ENCODE measurements at regions not wholly inside any gene's neighbourhood (a gene's known extent, or its start where the extent isn't known, plus 50 kb on each side); places are given as distances from the start of the nearest gene placed in this dataset.
"Not testable (repeated sequence)": the region's sequence is repeated elsewhere in the genome, so short reads cannot be mapped to it uniquely, and the experiment has no call there.

- no peak for TF ChIP-seq TCF4 (CRISPR knock-in tag; IDR thresholded peaks at IDR 0.05; ENCODE audit: borderline replicate concordance)
- no peak for TF ChIP-seq PATZ1 (CRISPR knock-in tag; IDR thresholded peaks at IDR 0.05; ENCODE audit: borderline replicate concordance)
- TF ChIP-seq, protein P1, sequence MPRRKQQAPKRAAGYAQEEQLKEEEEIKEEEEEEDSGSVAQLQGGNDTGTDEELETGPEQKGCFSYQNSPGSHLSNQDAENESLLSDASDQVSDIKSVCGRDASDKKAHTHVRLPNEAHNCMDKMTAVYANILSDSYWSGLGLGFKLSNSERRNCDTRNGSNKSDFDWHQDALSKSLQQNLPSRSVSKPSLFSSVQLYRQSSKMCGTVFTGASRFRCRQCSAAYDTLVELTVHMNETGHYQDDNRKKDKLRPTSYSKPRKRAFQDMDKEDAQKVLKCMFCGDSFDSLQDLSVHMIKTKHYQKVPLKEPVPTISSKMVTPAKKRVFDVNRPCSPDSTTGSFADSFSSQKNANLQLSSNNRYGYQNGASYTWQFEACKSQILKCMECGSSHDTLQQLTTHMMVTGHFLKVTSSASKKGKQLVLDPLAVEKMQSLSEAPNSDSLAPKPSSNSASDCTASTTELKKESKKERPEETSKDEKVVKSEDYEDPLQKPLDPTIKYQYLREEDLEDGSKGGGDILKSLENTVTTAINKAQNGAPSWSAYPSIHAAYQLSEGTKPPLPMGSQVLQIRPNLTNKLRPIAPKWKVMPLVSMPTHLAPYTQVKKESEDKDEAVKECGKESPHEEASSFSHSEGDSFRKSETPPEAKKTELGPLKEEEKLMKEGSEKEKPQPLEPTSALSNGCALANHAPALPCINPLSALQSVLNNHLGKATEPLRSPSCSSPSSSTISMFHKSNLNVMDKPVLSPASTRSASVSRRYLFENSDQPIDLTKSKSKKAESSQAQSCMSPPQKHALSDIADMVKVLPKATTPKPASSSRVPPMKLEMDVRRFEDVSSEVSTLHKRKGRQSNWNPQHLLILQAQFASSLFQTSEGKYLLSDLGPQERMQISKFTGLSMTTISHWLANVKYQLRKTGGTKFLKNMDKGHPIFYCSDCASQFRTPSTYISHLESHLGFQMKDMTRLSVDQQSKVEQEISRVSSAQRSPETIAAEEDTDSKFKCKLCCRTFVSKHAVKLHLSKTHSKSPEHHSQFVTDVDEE (CRISPR knock-in tag; IDR thresholded peaks at IDR 0.05) = no peak
- TF ChIP-seq ZFP30 (CRISPR knock-in tag; IDR thresholded peaks at IDR 0.05) = no peak
- TF ChIP-seq ZFP3 (CRISPR knock-in tag; IDR thresholded peaks at IDR 0.05) = no peak
- TF ChIP-seq ZNF8 (CRISPR knock-in tag; IDR thresholded peaks at IDR 0.05) = no peak
- no peak for ATAC-seq
These were observed 1099.9 kb downstream of the TBC1D22A start for GRCh38 chr22:47862394-47862793.

DNA sequence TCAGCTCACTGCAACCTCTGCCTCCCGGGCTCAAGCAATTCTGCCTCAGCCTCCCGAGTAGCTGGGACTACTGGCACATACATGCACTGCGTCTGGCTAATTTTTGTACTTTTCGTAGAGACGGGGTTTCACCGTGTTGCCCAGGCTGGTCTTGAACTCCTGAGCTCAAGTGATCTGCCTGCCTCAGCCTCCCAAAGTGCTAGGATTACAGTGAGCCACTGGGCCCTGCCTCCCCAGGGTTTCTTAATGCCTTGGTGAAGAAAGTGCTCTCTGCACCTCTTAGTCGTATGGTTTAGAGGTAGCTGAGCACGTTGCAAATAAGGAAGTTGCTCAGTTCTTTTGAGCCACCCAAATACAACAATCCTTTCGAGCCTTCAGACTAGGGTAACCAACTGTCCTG, 1098.5 kb downstream of the TBC1D22A start:
- not testable (repeated sequence) for ATAC-seq

DNA sequence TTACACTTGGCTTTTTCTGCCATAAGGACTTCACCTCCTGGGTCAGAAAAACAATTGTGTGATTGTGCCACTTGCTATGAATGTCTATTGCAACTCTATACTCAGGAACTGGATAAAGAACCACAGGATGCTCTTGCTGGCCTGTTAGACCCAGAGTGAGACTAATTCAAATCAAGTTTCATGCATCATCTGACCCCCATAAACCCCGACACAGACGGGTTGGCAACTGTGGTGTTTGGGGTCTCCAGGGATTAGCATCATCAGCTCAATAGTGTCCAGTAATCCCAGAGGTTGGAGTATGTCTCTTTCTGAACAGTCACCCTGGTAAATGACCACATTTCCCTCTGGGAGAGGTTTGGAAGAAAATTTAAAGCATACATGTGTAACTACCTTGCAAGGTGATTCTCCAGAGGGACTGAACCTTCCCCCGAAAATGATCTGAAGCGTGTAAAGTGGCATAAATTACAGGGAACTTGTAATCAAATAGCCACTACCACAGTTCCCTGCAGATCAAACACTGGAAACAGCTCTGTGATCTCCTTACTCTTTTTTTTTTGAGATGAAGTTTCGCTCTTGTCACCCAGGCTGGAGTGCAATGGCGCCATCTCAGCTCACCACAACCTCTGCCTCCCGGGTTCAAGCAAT, 1097.6 kb downstream of the TBC1D22A start:
- no peak for ATAC-seq

DNA sequence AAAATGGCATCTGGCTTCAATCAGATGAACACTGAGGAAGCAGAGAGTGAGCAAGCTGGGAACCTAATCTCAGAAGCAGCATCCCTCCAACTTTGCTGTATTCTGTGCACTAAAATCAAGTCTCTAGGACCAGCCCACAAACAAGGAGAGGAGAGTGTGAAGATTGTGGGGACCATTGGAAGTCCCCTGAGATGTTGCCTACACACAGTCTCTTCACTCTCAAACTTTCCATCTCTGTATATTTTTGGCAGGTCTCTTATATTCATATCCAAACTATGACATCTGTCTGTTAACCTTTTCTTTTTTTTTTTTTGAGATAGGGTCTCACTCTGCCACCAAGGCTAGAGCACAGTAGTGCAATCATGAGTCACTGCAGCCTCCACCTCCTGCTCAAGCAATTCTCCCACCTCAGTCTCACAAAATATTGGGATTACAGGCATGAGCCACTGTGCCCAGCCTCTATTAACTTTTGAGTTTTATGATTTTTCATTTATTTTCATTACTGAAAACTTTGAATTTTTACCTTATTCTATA, 1096.4 kb downstream of the TBC1D22A start:
- ATAC-seq = no peak
- TF ChIP-seq, protein P2, sequence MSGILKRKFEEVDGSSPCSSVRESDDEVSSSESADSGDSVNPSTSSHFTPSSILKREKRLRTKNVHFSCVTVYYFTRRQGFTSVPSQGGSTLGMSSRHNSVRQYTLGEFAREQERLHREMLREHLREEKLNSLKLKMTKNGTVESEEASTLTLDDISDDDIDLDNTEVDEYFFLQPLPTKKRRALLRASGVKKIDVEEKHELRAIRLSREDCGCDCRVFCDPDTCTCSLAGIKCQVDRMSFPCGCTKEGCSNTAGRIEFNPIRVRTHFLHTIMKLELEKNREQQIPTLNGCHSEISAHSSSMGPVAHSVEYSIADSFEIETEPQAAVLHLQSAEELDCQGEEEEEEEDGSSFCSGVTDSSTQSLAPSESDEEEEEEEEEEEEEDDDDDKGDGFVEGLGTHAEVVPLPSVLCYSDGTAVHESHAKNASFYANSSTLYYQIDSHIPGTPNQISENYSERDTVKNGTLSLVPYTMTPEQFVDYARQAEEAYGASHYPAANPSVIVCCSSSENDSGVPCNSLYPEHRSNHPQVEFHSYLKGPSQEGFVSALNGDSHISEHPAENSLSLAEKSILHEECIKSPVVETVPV (CRISPR knock-in tag; IDR thresholded peaks at IDR 0.05) = no peak
- TF ChIP-seq ISL1 (CRISPR knock-in tag; IDR thresholded peaks at IDR 0.05) (no peak), ZNF8 (CRISPR knock-in tag; IDR thresholded peaks at IDR 0.05) (no peak), TOX (CRISPR knock-in tag; IDR thresholded peaks at IDR 0.05; ENCODE audit: borderline replicate concordance) (no peak), ZFP3 (CRISPR knock-in tag; IDR thresholded peaks at IDR 0.05) (no peak), ZNF565 (CRISPR knock-in tag; conservative IDR thresholded peaks at IDR 0.05; ENCODE audit: low read depth) (no peak), TCF4 (CRISPR knock-in tag; IDR thresholded peaks at IDR 0.05; ENCODE audit: borderline replicate concordance) (no peak), OSR1 (CRISPR knock-in tag; IDR thresholded peaks at IDR 0.05) (no peak), ESRRG (CRISPR knock-in tag; IDR thresholded peaks at IDR 0.05) (no peak), CSDC2 (CRISPR knock-in tag; IDR thresholded peaks at IDR 0.05) (no peak), ZFP30 (CRISPR knock-in tag; IDR thresholded peaks at IDR 0.05) (no peak), RARB (CRISPR knock-in tag; IDR thresholded peaks at IDR 0.05) (no peak)
- TF ChIP-seq, protein P3, sequence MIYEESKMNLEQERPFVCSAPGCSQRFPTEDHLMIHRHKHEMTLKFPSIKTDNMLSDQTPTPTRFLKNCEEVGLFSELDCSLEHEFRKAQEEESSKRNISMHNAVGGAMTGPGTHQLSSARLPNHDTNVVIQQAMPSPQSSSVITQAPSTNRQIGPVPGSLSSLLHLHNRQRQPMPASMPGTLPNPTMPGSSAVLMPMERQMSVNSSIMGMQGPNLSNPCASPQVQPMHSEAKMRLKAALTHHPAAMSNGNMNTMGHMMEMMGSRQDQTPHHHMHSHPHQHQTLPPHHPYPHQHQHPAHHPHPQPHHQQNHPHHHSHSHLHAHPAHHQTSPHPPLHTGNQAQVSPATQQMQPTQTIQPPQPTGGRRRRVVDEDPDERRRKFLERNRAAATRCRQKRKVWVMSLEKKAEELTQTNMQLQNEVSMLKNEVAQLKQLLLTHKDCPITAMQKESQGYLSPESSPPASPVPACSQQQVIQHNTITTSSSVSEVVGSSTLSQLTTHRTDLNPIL (CRISPR knock-in tag; IDR thresholded peaks at IDR 0.05; ENCODE audit: low read depth) = no peak
- TF ChIP-seq, protein P4, sequence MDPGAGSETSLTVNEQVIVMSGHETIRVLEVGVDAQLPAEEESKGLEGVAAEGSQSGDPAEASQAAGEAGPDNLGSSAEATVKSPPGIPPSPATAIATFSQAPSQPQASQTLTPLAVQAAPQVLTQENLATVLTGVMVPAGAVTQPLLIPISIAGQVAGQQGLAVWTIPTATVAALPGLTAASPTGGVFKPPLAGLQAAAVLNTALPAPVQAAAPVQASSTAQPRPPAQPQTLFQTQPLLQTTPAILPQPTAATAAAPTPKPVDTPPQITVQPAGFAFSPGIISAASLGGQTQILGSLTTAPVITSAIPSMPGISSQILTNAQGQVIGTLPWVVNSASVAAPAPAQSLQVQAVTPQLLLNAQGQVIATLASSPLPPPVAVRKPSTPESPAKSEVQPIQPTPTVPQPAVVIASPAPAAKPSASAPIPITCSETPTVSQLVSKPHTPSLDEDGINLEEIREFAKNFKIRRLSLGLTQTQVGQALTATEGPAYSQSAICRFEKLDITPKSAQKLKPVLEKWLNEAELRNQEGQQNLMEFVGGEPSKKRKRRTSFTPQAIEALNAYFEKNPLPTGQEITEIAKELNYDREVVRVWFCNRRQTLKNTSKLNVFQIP (CRISPR knock-in tag; IDR thresholded peaks at IDR 0.05; ENCODE audit: borderline replicate concordance, low read depth) = no peak

More for the DNA sequence above, 1097.6 kb downstream of the TBC1D22A start:
- TF ChIP-seq TOX (CRISPR knock-in tag; IDR thresholded peaks at IDR 0.05; ENCODE audit: borderline replicate concordance) (no peak), ZNF565 (CRISPR knock-in tag; conservative IDR thresholded peaks at IDR 0.05; ENCODE audit: low read depth) (no peak), ZFP30 (CRISPR knock-in tag; IDR thresholded peaks at IDR 0.05) (no peak), ARNTL (CRISPR knock-in tag; IDR thresholded peaks at IDR 0.05; ENCODE audit: borderline replicate concordance, low read depth) (no peak), PPARA (CRISPR knock-in tag; IDR thresholded peaks at IDR 0.05; ENCODE audit: borderline replicate concordance) (no peak), ZNF70 (CRISPR knock-in tag; IDR thresholded peaks at IDR 0.05) (no peak), ZNF8 (CRISPR knock-in tag; IDR thresholded peaks at IDR 0.05) (no peak), GLIS3 (CRISPR knock-in tag; IDR thresholded peaks at IDR 0.05) (no peak)
- TF ChIP-seq, protein P1 (CRISPR knock-in tag; IDR thresholded peaks at IDR 0.05) = no peak
- TF ChIP-seq, protein P3 (CRISPR knock-in tag; IDR thresholded peaks at IDR 0.05; ENCODE audit: low read depth) = no peak

Data from SK-N-SH treated with all-trans-retinoic acid at 6 μM for 48 hours (cell line).